ENCODE measurements at regions not wholly inside any gene's neighbourhood (a gene's known extent, or its start where the extent isn't known, plus 50 kb on each side); places are given as distances from the start of the nearest gene placed in this dataset.

DNA sequence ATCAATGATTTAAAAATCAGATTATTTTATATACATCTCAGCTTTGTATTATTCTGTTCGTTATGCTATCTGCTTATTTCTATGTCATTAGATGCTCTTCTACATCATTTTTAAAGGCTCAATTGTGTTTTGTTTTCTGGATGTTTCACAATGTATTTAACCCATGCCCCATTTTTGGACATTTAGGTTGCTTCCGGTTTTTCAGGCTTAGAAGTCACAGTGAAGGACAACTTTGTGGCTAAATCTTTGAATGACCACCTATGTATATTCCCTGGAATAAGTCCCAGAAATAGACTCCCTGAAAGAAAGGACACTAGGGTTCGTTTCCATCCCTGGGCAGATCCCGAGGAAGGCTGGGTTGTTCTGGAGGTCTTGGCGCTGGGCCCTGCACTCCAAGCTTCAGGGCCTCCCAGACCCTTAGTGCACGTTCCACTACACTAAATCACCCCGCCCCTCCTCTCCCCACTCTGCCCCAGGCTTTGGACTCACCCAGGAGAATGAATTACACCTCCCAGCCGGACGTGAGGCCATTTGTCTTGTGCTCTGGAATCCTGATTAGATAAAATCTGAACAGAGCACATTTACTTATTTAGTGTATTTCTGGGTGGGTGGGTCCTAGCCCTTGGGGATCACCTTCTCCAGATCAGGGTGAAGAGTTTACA is 188.2 kb downstream of the ZFP36L2 start:
- Histone ChIP-seq H3K27ac (ENCODE audit: low read depth in 1 of 2, low read length in 2 of 2) (no peak overlapping the region), H3K27me3 (ENCODE audit: control insufficient read depth in 4 of 4, insufficient read depth in 4 of 4, low read length in 3 of 4) (no peaks in the 10 kb centered on the region), H3K4me1 (ENCODE audit: control insufficient read depth in 4 of 4, insufficient read depth in 4 of 4, low read length in 3 of 4) (peaks cover 0 to 4% (median 1%) of the 10 kb centered on the region in 4 donors), H3K36me3 (ENCODE audit: control insufficient read depth in 4 of 4, insufficient read depth in 3 of 4, low read depth in 1 of 4, low read length in 3 of 4) (no peaks in the 10 kb centered on the region), H3K4me3 (ENCODE audit: low read depth in 1 of 3, low read length in 3 of 3) (no peak overlapping the region), H3K9me3 (ENCODE audit: control insufficient read depth in 4 of 4, low read length in 3 of 4) (no peaks in the 10 kb centered on the region), H3K9ac (ENCODE audit: low read depth in 1 of 2, low read length in 2 of 2) (no peak overlapping the region)
- 82% methylated on average over 9 of the region's 9 CpGs for WGBS
- TF ChIP-seq, protein P1, sequence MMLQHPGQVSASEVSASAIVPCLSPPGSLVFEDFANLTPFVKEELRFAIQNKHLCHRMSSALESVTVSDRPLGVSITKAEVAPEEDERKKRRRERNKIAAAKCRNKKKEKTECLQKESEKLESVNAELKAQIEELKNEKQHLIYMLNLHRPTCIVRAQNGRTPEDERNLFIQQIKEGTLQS (IDR thresholded peaks at IDR 0.05), result no peak
- TF ChIP-seq GABPA (IDR thresholded peaks at IDR 0.05 in 1 of 2, conservative IDR thresholded peaks at IDR 0.05 in 1 of 2) (no peak), RAD21 (IDR thresholded peaks at IDR 0.05) (no peak), FOXA1 (IDR thresholded peaks at IDR 0.05) (no peak), TAF1 (conservative IDR thresholded peaks at IDR 0.05) (no peak), HNF4A (conservative IDR thresholded peaks at IDR 0.05) (no peak), HNF4G (IDR thresholded peaks at IDR 0.05) (no peak), FOXA2 (IDR thresholded peaks at IDR 0.05) (no peak), NR2F2 (IDR thresholded peaks at IDR 0.05) (no peak), YY1 (IDR thresholded peaks at IDR 0.05) (no peak), SP1 (IDR thresholded peaks at IDR 0.05) (no peak), RXRA (IDR thresholded peaks at IDR 0.05) (no peak), JUND (IDR thresholded peaks at IDR 0.05) (no peak), EGR1 (IDR thresholded peaks at IDR 0.05; ENCODE audit: low read depth in 2 of 2) (no peak)
- TF ChIP-seq, protein P2, sequence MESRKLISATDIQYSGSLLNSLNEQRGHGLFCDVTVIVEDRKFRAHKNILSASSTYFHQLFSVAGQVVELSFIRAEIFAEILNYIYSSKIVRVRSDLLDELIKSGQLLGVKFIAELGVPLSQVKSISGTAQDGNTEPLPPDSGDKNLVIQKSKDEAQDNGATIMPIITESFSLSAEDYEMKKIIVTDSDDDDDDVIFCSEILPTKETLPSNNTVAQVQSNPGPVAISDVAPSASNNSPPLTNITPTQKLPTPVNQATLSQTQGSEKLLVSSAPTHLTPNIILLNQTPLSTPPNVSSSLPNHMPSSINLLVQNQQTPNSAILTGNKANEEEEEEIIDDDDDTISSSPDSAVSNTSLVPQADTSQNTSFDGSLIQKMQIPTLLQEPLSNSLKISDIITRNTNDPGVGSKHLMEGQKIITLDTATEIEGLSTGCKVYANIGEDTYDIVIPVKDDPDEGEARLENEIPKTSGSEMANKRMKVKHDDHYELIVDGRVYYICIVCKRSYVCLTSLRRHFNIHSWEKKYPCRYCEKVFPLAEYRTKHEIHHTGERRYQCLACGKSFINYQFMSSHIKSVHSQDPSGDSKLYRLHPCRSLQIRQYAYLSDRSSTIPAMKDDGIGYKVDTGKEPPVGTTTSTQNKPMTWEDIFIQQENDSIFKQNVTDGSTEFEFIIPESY (IDR thresholded peaks at IDR 0.05), result no peak
- TF ChIP-seq, protein P3, sequence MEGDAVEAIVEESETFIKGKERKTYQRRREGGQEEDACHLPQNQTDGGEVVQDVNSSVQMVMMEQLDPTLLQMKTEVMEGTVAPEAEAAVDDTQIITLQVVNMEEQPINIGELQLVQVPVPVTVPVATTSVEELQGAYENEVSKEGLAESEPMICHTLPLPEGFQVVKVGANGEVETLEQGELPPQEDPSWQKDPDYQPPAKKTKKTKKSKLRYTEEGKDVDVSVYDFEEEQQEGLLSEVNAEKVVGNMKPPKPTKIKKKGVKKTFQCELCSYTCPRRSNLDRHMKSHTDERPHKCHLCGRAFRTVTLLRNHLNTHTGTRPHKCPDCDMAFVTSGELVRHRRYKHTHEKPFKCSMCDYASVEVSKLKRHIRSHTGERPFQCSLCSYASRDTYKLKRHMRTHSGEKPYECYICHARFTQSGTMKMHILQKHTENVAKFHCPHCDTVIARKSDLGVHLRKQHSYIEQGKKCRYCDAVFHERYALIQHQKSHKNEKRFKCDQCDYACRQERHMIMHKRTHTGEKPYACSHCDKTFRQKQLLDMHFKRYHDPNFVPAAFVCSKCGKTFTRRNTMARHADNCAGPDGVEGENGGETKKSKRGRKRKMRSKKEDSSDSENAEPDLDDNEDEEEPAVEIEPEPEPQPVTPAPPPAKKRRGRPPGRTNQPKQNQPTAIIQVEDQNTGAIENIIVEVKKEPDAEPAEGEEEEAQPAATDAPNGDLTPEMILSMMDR (IDR thresholded peaks at IDR 0.05; ENCODE audit: low read depth, low read length, missing input control), result no peak
- TF ChIP-seq, protein P4, sequence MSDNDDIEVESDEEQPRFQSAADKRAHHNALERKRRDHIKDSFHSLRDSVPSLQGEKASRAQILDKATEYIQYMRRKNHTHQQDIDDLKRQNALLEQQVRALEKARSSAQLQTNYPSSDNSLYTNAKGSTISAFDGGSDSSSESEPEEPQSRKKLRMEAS (IDR thresholded peaks at IDR 0.05), result no peak
- TF ChIP-seq, protein P5, sequence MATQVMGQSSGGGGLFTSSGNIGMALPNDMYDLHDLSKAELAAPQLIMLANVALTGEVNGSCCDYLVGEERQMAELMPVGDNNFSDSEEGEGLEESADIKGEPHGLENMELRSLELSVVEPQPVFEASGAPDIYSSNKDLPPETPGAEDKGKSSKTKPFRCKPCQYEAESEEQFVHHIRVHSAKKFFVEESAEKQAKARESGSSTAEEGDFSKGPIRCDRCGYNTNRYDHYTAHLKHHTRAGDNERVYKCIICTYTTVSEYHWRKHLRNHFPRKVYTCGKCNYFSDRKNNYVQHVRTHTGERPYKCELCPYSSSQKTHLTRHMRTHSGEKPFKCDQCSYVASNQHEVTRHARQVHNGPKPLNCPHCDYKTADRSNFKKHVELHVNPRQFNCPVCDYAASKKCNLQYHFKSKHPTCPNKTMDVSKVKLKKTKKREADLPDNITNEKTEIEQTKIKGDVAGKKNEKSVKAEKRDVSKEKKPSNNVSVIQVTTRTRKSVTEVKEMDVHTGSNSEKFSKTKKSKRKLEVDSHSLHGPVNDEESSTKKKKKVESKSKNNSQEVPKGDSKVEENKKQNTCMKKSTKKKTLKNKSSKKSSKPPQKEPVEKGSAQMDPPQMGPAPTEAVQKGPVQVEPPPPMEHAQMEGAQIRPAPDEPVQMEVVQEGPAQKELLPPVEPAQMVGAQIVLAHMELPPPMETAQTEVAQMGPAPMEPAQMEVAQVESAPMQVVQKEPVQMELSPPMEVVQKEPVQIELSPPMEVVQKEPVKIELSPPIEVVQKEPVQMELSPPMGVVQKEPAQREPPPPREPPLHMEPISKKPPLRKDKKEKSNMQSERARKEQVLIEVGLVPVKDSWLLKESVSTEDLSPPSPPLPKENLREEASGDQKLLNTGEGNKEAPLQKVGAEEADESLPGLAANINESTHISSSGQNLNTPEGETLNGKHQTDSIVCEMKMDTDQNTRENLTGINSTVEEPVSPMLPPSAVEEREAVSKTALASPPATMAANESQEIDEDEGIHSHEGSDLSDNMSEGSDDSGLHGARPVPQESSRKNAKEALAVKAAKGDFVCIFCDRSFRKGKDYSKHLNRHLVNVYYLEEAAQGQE (IDR thresholded peaks at IDR 0.05), result no peak
- no peak for DNase-seq (ENCODE audit: low spot score)

All from liver (tissue), 8 donors.